ENCODE measurements at regions not wholly inside any gene's neighbourhood (a gene's known extent, or its start where the extent isn't known, plus 50 kb on each side); places are given as distances from the start of the nearest gene placed in this dataset.
"Not testable (repeated sequence)": the region's sequence is repeated elsewhere in the genome, so short reads cannot be mapped to it uniquely, and the experiment has no call there.

DNA sequence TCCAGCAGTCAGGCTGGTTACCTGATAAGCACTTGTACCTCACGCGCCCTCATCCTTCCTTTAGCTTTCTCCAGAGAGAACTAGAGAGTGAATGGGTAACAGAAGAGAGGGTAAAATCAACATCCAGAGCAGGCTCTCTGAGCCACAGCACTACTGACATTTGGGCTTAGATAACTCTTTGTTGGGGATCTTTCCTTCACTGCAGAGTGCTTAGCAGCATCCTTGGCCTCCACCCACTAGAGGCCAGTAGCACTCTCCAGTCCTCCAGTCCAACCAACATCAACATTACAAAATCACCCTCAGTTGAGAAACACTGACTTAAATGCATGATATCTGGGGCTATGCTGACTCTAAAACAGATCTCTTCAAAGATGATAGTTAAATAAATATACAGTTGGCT lies 220.7 kb downstream of the TACR3 start:
- no peak for DNase-seq (ENCODE audit: low spot score)

DNA sequence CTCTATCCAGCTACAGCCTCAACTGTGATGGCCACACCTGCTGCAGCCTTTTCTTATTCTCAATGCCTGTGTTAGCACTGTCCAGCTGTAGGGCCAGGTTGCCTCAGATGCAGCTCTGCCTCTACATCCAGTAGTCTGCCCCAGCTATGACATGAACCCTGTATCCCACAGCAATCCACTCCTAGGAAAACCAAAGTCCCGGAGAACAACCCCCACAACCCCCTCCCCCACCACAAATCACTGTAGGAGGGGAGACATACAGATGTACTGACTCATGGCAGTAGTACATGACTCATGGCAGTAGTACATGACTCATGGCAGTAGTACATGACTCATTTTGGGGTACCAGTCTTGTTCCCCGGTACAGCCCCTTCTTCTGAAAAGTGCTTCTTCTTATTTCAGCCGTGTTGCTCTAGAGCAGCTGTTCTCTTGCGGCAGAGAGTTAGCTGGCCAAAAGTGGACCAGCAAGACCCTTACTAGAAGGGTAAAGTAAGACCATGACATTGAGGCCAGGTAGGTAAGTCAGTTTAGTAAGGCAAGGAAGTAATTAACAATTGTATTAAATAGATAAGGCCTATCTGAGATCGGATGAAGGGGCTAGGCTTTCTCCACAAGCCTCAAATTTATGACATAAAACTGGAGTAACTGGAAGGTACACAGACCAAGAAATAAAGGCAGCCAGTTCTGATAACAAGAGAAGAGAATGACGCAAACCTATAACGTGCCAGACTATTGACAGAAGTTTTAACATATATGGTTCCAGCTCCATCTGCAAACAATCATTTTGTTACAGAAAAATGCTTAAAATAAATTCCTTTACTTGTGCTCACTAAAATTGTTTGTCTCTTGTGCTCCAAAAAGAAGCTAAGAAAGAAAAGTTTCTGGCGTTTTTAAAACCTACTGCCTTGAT lies 221.4 kb downstream of the TACR3 start:
- no peak for DNase-seq (ENCODE audit: low spot score)

DNA sequence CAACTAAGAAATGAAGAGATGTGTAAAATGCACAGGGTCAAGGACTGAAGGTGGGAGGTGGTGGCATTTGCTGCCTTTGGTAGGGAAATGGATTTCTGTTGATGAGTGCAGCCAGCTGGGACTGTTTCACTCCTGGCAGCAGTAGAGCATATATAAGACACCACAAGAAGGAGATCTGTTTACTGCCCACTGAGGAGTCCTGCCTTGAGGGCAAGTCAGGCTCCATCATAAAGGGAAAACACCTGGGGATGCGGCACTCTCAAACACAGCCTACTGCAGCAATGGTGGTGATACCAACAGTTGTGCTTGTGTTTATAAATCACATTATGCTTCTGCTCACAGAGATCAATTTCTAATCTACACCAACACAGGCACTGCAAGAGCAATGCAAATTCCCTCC lies 222.1 kb downstream of the TACR3 start:
- no peak for DNase-seq (ENCODE audit: low spot score)

DNA sequence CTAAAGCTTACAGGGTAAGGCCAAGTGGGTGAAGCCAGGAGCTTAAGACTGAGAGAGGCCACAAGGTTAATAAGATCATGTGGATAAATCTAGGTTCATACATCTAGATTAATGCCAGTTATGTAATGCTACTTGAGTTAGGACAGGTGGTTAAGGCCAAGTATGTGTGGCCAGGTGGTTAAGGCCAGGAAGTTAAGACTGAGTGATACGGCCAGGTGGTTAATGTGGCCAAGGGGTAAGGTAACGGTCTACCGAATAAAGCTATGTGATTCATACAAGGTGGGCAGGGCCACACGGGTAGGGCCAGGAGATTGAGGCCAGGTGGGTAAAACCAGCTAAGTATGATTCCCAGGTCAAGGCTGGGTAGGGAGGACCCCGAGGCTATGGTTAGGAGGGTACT lies 223.0 kb downstream of the TACR3 start:
- no peak for DNase-seq (ENCODE audit: low spot score)

DNA sequence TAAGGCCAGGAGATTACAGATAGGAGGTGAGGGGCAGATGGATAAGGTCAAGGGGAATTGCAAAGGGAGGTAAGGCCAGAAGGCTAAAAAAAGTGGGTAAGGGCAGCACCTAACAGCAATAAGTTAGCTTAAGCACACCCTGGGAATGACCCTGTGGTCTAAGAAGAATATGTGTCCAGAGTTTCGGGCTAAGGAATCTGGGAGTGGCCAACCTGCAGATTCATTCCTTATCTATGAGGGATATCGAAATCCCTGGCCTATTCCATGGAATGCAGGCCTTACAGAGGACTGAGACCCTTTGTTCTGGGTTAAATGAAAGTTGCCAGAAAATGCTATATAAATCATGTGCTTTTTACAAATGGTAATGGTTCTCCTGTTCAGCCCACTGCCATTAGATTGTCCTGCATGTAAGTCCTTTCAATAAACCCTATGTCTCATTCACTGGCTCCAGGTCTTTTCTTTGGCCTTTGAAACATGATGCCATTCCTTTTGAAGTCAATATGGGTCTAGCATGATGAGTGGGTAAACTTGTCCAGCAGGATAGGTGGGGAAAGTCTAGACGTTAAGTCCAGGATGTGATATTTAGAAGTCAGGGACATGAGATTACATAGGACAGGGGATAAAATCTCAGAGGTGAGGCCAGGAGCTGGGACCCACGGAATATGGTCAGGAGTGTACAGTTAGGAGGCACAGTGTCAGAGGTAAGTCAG lies 226.2 kb downstream of the TACR3 start:
- no peak for DNase-seq (ENCODE audit: low spot score)

DNA sequence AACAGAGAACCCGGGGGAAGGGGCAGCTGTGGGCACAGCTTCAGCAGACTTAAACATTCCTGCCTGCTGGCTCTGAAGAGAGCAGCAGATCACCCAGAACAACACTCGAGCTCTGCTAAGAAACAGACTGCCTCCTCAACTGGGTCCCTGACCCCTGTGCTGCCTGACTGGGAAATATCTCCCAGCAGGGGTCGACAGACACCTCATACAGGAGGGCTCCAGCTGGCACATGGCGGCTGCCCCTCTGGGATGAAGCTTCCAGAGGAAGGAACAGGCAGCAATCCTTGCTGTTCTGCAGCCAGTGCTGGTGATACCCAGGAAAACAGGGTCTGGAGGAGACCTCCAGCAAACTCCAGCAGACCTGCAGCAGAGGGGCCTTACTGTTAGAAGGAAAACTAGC lies 234.5 kb downstream of the TACR3 start:
- DNase-seq (ENCODE audit: low spot score) = not testable (repeated sequence)

DNA sequence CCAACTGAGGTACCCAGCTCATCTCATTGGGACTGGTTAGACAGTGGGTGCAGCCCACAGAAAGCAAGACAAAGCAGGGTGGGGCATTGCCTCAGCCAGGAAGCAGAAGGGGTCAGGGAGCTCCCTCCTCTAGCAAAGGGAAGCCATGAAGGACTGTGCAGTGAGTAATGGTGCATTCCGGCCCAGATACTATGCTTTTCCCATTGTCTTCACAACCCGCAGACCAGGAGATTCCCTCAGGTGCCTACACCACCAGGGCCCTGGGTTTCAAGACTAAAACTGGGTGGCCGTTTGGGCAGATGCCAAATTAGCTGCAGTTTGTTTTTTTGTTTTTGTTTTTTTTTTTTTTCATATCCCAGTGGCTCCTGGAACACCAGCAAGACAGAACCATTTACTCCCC lies 235.3 kb downstream of the TACR3 start:
- no peak for DNase-seq (ENCODE audit: low spot score)

DNA sequence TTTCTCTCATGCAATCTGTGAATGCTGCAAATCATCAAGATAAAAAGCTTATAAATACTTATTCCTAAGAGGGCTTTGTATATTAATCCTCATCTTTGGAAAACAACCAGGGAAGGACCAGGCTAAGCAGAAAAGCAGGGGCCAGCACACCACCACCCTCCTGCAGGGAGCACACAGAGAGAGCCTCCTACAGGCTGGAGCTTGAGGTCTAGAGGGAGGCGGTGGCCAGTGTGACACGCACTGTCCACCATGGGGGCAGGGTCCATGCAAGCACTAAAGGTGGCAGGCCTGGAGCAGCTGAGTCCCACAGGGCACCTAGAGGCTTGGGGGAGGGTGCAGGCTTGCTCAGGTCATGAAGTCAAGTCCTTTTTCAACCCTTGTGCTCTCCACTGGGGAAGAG lies 236.9 kb downstream of the TACR3 start:
- peak; percentile 78 for DNase-seq (ENCODE audit: low spot score)

DNA sequence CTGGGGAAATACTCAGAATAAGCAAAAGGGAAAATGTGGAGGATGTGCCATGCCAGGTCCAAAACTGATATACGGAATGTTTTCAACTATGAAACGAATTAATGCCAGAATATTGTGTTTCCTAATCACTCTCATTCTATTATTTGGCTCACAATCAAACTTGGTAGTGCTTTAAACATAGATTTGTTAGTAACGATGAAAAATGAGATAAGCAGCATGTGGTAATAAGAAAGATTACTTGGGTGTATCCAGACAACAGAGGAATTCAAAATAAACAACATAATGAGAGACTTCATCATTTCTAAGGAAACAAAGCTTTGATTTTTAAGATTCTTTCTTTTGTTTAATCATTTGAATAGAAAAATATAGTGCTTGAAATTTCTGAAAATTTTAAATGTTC lies 237.3 kb downstream of the TACR3 start:
- no peak for DNase-seq (ENCODE audit: low spot score)

DNA sequence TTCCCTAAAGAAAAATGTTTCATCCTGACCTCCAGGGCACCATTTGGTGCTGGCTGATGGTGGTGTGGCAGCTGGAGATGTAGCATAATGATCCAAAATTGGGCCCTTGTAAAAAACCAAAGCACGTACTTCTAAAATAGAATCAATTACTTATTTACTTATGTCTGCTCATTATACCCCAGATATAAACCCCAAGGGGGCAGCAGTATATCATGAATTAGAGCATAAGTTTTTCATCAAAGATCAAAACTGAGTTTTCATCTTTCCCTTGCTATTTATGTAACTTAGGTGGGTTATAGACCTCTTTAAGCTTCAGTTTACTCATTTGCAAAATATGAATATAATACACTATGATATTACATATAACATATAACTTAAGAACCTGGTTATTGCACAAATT lies 241.1 kb downstream of the TACR3 start:
- no peak for DNase-seq (ENCODE audit: low spot score)

DNA sequence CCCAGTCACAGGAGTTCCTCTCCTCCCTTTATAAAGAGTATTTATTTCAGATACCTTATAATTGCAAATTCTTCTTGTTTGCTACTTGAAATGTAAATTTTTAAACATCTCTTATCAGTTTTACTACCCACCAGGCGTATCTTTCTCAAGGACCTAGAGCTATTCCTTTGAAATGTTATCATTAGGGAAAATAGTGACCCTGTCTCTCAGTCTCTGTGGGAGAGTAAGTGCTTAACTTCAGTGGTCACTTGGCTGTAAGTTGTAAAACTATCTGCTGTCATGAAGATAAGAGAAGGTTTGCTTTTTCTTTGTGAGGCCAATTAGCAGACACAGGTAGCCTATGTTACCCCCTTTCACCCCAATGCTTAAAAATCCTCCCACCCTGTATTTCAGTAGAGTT lies 241.6 kb downstream of the TACR3 start:
- no peak for DNase-seq (ENCODE audit: low spot score)

DNA sequence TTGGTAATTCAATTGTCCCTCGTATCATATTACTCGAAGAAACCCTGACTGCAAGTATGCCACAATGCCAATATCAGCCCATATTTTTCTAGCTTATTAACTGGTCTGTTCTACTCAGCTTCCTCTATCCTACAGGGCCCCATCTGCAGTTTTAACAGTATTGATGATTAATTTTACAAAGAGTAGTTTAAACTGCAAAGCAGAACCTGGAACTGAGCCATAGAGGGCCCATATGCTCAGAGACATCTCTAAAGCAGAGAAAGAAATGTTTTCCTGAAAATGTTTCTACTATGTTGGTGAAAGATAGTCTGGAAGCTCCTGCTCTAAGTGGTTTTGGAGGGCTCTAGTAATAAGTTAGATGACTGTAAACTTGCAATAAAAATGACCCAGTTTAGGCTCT lies 259.4 kb upstream of the CENPE start:
- DNase-seq (ENCODE audit: low spot score) = no peak

DNA sequence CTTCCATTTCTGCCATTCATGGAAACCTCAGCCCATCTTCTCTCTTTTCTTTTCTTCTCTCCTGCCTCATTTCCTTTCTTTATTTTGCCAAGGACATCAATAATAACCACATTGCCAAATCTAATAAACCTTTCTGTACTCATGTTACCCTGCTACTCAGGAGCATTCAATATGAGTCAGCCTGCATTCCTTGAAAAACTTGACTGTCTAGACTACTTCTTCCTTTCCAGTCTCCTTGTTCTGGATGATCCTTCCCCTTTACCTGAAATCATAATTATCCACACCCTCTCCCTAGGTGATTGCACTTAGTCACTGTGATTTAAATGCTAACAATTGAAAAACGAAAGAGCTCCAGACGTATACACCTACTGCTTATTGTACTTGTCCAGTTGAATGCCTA lies 253.2 kb upstream of the CENPE start:
- DNase-seq (ENCODE audit: low spot score) = no peak

DNA sequence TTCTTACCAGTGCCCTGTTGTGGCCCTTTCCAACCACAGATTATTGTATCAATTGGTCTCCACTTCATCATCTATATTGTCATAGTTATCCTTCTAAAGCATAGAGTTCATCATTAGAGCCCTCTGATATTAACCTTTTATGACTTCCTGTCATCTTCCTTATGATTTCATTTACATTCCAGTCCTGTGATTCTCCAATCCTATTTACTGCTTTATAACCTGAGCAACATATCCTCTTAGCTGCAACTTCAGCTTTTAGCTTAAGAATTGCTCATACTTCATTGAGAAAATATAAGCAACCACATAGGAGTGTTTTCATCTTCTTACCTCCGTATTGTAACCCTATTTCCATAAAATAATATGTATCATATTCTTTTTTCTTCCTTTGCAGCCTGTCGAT lies 252.6 kb upstream of the CENPE start:
- DNase-seq (ENCODE audit: low spot score) = no peak

DNA sequence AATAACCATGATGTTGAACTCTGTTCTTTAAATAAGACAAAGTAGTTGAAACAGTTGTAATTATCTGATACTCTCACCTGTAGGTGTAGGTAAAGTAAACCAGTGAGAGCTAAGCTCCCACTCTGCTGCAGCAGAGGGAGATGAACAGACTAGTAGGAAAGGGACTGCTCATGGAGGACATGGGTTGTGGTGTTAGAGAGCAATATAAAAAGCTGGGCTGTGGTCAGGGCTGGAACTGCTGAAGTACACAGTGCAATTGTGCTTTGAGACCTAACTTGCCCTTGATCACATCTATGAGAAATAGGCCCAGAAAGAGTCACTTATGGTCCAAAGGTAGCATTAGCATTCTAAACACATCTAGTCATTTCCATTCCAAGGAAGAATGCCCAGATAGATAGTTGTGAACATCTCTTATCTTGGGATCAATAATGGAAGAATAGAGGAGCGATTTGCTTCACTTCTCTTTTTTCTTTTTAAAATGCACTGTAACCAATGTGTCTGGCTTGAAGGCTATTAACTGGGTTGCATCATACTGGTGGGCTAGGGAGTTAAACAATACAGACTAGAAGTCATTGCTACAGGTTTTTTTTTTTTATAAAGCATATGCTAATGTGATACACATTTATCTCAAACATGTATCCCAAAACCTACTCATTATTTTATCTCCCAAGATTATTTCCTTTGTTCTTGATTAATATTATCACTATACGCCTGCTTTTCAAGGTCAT lies 251.3 kb upstream of the CENPE start:
- DNase-seq (ENCODE audit: low spot score) = no peak

DNA sequence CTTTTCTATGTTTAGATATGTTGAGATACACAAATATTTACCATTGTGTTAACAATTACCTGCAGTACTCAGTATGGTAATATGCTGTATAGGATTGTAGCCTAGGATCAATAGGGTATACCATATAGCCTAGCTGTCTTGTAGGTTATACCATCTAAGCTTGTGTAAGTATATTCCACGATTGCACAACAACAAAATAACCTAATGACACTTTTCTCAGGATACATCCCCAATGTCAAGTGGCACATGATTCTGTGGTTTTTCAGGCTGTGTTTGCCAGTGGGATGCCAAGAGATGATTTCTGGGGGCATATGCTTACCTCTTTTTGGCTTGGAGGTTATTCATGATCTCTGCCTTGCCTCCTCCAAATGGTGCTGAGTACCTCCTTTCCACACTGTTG lies 247.2 kb upstream of the CENPE start:
- DNase-seq (ENCODE audit: low spot score) = no peak

DNA sequence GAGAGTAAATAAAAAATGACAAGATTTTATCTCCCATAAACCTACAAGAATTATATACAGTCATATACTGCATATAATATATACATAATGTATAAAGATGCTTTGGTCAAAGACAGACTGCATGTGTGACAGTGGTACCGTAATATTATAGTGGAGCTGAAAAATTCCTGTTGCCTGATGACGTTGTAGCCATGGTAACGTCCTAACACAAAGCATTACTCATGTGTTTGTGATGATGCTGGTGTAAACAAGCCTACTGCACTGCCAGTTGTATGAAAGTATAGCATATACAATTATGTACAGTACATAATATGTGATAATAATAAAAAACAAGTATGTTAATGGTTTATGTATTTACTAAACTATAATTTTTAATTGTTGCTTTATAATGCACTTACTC lies 245.2 kb upstream of the CENPE start:
- DNase-seq (ENCODE audit: low spot score) = no peak

DNA sequence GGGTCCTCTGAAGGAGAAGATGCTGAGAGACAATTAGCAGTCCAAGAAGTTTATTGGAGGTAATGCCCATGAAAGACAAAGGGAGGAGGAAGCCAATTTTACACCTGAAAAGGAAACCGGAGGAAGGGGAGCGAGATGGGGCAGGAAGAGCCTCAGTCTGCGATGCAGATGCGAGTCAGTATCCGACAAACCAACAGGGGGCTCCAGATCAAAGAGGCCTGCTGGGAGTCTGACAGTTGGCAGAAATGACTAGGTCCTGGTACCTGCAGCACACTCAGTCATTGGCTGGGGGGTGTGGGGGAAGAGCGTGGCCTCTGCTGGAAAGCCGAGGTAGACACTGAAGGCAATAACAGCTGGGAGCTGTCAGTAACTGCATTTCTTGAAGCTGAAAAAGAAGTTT lies 231.1 kb upstream of the CENPE start:
- peak; percentile 28 for DNase-seq (ENCODE audit: low spot score)

DNA sequence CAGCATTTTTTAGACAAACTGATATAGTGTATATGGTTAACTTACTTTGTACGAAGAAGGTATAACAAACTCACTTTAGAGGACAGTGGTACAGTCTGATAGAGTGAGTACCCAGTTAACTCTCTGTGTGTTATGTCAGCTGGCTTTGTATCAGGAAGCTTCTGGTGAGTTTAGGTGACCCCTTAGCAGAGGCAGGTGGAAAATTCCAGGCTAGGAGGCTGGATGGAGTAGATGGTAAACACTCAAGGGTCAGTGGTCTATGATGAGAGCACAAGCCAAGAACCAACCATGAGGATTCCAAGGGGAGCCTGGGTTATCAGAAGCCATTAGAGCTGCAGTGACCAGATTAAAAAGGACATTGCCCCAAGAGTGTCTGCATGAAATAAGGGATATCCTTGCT lies 227.3 kb upstream of the CENPE start:
- no peak for DNase-seq (ENCODE audit: low spot score)

DNA sequence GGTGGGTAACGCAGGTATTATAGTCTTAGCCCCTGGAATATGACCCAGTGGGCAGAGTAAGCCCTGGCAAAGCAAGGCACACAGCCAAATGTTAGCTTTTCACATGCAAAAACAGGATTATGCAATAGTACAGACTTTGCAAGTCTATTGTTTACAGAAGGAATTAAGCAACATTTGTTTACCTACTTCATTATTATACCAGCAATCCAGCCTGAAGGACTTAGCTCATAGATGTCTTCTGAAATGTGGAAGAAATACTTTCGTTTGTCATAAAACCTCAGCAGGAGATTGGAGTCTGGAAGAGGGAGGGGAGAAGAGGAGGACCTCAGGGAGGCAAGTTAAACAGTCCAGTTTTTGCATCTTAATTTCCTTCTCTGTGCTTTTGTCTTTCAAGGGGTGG lies 226.7 kb upstream of the CENPE start:
- DNase-seq (ENCODE audit: low spot score) = peak; percentile 31

DNA sequence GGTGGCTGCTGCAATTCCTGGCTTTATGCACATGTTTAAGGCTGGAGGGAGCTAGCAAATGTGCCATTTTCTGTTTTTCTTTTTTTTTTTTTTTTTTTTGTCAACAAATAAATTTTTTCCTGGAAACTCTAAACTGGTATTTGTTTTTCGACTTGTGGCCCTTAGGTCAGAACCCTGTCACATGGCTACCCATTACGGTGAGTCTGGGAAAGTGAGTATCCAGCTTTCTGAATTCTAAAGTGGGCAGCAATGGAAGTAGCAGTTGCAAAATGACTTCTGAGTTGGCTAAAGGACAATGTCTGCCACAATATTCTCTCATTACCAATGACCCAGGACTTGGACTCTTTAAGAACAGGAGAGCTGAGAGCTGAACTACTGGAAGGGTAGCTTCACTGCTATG lies 225.1 kb upstream of the CENPE start:
- no peak for DNase-seq (ENCODE audit: low spot score)

DNA sequence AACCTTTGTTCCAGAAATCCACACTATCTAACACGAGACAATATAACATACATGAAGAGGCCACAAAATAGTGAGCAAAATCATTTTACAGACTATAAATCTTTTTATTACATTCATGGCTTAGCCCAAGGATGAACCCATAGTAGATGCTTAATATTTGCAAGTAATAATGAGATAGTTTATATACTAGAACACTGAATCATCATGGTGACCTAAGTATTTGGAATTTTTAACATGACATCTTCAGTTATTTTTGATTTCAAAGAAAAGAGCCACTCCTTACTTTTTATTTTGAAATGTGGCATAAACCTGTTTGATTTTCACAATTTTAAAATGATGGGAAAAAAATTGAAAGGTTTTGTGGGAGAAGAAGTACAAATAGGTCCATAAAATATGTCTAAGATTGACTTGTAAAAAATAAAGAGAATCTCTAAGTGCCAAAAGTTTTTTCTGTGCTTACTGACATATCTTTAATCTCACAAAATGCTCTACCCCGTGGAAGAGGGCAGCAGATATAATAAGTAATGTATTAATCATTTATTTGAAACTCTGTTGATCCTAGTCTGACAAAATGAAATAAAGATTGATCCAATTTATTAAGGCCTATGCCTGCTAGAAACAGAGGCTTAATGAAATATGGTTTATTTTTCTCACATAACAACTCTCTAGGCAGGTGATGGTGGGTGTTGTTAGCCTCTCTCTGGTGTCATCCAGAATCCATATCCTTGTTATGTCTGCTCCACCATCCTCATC lies 224.5 kb upstream of the CENPE start:
- no peak for DNase-seq (ENCODE audit: low spot score)

All from D341Med (cell line).